GM18909 (cell line): ENCODE measurements at regions not wholly inside any gene's neighbourhood (a gene's known extent, or its start where the extent isn't known, plus 50 kb on each side); places are given as distances from the start of the nearest gene placed in this dataset.

Source experiments
- ATAC-seq: cut with Tn5 transposase; IDR thresholded peaks from one replicate; pipeline ENCODE4 v1.9.1; 2021; ENCODE audit warnings: mild to moderate bottlenecking; ENCODE audit not compliant: unreplicated experiment, poor library complexity

DNA sequence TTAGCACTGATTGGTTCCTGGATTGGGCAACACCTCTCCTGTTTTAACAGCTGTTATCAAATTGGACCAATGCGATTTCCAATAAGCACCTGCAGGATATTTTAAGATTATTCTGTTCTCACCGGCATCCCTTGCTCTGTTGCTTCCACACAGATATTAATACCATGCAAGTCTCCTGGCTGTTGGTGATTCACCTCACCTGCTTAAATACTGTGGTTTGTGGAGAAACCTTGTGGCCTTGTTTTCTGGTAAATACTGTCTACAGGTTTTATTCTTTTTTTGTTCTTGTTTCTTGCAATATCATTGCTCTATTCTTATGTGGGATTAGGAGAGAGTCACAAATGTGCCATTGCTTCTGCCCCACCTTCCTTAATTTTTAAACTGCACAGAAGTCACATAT, 448.1 kb upstream of the NXPH2 start:
- no peak for ATAC-seq

DNA sequence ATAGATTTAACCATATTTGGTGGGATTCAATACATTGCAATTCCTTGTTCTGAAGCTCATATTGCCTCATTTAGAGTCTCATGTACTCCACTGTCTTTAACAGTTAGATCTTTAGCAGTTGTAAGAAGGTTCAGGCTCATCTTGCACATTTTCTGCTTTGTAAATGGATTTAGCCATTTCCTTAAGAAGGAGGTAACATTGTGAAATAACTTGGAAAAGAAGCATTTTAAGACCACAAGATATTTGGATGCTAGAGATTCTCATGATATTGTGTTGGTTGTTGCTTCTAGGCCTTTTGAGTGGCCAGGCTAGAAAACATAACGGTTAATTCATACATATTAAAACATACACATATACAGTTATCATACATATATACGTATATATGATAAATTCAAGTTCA, 445.8 kb upstream of the NXPH2 start:
- no peak for ATAC-seq

DNA sequence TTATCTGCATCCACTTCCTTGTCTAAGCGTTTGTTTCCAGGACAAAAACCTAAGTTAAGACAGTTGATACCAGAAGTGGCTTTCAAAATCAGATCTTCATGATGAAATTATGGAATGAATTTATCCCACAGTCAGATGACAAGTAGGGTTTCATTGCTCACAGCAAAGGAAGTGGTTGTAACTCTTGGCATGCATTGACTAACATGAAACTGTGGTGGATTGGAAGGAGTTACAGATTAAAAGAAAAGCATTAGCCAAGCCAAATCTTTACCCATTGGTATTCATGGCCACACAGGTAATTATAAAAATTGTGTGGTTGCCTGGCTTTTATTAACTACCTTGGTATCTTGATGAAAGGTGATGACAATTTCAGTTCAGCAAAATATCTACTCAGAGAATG, 438.0 kb upstream of the NXPH2 start:
- no peak for ATAC-seq

DNA sequence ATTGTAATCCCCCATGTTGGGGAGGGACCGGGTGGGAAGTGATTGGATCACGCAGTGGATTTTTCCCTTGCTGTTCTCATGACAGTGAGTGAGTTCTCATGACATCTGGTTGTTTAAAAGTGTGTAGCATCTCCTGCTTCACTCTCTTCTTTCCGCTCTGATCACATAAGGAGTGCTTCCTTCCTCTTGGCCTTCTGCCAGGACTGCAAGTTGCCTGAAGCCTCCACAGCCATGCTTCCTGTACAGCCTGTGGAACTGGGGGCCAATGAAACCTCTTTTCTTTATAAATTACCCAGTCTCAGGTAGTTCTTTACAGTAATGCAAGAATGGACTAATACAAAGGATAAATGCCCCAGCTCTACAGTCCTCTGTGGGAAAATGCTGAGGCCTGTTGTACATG, 437.5 kb upstream of the NXPH2 start:
- ATAC-seq, result no peak

DNA sequence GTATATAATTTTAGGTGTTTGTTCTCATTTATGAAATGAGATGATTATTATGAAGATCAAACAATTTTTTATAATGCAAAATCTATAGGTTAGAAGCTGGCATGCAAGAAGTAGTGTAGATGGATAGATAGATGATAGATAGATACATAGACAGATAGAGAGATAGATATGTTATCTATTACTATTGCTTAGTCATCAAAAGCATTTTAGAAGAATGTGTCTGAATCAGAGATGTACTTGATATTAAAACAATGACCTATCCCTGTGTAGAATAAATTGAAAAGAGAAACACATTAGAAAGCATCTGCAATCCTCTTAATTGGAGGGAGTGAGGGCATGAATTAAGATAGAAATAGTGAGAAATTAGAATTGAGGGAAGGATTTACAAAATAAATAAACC, 436.2 kb upstream of the NXPH2 start:
- ATAC-seq, result no peak

DNA sequence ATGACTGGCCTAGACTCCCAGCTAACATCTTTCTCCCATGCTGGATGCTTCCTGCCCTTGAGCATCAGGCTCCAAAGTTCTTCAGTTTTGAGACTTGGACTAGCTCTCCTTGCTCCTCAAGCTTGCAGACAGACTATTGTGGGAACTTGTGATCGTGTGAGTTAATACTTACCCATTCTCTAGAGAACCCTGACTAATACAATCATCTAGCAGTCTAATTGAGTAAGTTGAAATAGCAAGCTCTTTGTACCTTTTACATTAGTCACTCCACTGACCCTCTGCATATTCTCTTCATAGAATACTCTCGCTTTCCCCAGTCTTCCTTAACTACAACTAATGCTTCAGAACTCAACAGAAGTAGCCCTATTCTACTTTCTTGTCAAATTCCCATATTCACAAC, 434.6 kb upstream of the NXPH2 start:
- no peak for ATAC-seq

DNA sequence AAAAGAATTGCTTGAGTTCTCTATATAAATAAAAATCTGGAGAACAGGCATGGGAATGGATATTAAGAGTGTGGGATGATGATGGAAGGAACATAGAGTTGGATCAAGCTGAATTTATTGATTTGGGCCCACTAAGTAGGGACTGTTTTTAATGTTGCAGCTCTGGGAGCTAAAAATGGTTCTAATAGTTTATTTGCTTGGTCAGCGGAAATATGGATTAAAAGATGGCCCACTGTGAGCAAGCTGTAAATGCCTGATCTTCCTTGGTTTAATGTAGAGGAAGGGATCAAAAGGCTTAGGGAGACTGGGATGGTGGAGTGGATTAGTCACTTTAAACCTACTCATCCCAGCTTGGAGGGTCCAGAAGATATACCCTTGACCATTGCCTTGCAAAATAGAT, 429.4 kb upstream of the NXPH2 start:
- ATAC-seq, result no peak

DNA sequence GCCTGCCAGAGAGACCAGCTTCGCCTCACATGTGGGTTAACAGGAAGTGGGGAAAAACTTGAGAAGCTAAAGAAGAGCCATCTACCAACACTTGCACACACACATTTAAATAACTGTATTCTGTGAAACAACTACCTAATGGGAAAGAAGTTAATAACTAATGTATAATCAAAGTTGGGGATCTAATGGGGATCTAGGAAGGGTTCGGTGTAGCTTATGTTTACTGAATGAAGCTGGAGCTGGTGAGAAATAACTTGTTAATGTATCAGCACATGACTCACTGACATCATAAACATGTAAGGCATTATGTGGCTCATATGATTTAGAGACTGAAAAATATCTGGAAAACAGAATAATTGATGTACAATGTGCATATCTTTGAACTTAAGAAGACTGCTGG, 421.3 kb upstream of the NXPH2 start:
- ATAC-seq, result no peak

DNA sequence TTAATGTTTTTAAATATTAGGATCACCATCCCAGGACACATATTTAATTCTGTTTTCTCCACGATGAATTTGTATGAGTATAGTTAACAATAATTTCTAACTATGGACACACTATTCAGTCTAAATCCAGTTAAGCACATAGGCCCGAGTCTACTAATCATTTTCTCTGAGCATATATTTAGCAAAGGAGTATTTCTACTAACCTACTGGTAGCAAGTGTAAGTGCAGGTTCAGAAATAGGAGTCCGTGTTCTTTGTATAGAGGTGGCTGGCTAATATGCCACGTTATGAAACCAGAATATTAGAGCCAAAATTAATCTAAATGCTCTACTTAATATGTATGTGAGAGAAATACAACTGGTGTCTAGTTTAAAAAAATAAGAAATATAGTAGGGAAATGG, 416.6 kb upstream of the NXPH2 start:
- no peak for ATAC-seq

DNA sequence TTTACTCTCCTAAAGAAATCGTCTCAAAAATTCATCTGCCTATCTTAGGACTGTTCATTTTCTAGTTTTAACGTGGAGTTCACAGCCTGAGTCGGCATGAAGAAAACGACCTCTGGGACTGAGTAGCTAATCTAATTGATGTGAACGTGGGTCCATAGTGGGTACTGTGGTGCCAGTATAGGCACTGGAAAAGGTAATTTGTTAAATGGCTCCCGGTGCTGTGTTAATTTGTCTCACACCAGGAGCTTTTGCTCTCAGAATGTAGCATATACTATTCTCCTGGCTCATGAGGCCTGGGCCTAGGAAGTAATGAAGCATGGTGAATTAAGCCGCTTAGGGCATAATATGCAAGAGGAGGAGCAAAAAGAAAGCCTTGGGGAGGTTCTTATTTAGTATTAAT, 414.4 kb upstream of the NXPH2 start:
- no peak for ATAC-seq

DNA sequence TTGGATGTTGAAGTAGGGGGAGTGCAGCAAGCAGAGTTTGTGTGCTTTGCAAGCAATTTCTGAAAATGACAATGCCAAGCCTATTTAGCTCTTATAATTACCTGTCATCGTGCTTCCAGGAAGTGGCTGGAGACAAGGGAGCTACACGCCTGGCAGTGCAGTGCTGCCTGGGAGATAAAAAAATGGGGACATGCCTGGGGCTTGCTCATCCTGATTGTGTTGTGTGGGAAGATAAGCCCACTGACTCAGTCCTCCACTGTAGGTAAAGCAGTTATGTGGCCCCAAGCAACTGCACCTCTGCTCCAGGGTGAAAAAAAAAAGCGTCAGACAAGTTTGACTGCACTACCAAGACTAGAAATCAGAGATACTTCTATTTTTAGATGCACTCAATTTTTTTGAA, 396.9 kb upstream of the NXPH2 start:
- ATAC-seq, result no peak

DNA sequence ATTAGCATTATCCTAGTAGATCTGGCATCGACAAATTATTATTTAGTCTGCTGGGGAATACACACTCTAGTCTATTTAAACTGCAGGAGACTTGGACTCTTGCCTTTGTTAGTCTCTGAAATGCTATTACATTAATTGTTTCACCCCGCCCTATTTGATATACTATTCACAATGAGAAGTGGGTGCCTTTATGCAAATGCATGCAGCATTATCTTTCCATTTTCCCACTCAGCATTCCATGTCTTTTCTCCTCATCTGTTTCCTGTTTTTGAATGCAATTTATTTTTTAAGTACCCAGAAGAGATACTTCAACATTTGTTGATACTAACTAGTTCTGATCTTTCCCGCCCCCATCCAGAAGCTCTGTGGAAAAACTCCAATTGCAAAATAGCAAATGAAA, 395.3 kb upstream of the NXPH2 start:
- no peak for ATAC-seq

DNA sequence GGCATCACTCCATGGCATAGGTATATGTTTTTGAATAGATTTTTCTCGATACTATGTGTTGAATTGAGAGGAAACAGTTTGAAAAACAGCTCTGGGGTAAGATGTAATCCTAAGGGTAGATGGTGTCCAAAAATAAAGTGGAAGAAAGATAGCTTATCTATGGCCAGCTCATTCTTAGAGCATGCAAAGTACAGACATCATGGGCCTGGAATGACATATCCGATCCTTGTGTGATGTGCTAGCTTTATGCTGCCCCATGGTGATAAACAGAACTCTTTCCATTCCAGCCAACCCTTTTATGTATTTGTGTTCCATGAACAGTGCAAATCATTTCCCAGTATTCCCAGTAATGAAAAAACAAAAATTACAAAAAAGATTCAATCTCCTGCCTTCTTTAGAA, 390.2 kb upstream of the NXPH2 start:
- ATAC-seq, result no peak

DNA sequence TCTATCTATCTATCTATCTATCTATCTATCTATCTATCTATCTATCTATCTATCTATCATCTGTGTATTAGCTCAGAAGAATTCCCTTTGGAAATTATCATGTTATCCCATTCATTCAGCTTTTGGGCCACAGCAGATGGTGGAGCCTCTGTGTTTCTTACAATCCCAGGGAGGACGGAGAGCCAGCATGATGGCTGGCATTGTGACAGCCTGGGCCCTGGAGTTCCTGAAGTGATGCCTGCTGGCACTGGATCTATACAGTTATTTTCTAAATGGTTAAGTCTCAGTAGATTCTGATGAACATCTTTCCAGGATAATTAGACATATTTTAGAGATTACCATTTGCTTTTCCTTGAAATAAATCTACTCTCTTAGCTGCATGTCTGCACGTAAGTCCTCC, 385.4 kb upstream of the NXPH2 start:
- ATAC-seq, result no peak

DNA sequence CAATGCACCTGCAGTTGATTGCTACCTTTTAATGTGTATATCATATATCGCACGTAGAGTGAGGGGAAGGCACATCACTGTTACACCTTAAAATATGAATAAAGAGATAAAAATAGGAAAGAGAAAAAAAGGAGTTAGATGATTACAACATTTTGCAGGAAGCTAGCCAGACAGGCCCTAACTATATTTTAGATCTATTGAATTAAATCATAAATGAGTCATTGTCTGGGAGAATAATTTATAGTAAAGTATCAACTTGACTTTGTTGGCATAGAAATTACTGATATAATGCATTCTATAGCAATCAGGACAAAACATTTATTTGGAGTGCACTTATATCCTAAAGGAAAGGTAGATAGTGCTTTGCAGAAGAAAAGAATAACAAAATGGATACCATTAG, 384.9 kb upstream of the NXPH2 start:
- no peak for ATAC-seq

DNA sequence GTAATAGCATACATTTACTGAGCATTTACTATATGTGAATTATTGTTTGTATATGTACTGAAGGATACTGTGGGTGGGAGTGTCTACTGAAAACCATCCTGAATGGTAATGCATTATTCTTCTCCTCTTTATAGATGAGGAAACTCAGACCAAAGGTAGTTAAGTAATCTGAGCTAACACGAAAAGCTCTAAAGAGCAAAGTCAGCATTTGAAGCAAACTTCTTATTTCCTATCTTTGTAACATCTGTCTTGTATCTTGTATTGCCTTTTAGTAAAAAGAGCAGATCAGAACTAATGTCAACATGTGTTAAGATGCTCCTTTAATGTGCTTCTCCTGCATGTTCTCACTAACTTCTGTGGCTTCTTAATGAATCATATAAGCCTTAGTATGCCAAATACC, 382.8 kb upstream of the NXPH2 start:
- ATAC-seq, result no peak

DNA sequence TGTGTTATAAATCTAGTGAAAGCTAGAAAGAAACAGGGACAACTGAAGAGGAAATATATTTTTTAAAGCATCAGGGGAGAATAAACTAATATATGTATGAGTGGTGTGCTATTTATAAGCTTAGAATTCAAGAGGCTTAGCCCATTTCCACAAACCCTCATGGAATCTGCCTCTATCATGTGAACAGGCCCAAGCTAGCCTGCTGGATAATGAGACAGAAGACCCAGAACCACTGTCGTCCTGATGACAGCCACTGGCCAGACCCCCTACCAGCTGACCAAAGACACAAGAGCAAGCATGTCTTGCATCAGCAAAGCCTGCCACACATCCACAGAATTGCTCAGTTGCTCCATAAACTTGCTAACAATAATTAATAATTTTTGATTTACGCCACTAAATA, 382.3 kb upstream of the NXPH2 start:
- ATAC-seq, result no peak

DNA sequence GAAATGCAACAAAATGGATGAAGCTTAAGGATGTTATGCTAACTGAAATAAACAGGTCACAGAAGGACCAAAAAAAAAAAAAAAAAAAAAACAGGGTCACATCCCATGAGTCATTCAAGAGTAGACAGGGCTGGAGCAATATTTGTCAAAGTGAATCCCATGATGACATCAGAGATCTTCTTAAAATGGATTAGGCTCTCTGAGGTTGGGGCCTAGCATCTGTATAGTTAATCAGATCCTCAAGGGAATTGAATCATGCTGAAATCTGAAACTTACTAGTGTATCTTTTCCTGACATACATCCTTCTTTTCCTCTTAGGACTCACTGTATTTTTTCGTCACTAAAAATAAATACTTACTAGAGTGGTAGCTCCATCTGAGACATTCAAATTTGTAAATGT, 380.6 kb upstream of the NXPH2 start:
- no peak for ATAC-seq

DNA sequence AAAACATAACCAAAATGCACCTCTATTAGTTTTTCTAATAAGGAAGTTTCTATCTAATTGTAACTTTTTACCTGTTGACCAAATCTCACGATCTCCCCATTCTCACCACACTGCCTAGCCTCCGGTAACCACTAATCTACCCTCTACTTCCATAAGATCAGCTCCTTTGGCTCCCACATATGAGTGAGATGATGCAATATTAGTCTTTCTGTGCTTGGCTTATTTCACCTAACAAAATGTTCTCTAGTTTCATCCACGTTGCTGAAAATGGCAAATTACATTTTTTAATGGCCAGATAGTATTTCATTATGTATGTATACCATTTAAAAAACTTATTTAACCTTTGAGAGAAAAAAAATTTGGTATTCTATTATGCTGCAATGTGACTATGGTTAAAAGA, 379.0 kb upstream of the NXPH2 start:
- ATAC-seq, result no peak

DNA sequence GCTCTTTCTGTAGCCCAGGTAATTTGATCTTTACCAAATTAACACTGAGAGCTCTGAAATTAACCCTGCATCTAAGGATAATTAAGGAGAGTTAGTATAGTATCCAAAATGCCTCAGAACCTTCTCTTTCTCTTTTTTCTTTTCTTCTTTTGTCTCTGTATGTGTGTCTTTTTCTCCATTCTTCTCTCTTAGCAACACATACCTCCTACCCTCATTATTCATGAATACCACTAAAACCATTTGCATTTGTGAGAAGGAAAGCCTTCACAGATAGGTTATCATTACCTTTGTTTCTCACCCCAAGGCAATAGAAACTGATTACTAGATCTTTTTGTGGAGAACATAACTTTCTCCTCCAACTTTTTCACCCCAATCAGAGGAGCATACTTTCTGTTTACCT, 376.5 kb upstream of the NXPH2 start:
- no peak for ATAC-seq

DNA sequence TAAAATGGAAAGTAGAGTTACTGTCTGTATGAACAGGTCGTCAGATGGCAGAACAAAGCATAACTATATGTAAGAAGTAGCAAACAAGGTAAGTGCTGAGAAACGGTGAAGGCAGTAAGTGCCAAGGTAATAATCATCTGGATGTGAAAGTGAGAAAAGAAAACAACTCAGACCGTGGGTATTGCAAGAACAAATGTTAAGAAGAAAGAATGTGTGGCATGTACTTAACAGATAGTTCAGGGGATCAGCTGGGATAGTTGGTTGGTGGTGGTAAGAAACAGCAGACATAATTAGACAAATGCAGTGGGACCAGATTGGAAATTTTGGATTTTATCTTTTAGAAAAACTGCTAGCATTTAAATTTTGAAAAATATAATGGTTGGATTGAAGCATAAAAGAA, 375.8 kb upstream of the NXPH2 start:
- no peak for ATAC-seq

DNA sequence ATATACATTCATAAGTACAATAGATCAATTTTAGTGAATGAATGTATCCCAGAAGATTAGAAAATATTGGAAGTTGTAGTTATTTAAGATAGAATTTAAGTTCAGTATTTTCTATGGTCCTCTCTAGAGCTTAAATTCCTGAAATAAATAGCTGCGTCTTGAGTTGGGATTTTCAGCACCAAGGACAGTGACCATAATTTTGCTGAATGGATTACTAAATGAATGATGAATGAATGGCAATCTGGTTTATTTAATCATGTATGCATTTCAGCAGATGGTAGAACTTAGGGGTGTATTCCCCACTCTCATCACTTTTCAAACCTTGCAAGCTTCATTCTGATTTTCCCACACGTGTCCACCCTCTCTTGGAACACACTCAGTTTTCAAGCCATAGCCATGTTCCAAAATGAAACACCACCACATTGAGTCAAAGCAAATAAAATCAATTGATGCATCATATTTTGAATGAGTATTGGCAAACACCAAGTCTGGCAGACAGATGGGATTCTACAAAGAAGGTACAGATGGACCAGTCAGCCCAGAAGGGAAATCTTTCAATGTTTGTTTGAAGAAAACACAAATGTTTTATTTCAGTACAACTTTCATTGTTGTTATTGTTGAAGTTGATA, 362.2 kb upstream of the NXPH2 start:
- no peak for ATAC-seq

DNA sequence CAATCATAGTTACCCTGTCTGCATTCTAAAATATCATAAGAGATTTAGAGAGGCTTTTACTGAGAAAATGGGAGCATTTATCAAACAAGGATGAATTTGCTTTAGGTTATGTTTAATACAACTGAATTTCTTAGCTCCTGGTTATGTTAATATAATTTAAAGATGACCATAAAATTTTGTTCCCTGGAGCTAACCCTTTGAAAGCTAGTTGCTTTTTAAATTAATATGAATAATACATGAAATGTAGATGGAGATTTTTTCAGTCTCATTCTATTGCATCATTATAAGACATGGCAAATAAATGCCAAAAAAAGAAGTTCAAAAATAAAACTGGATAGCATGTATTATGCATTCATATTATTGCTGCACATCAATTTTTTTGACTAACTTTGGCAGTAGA, 344.1 kb upstream of the NXPH2 start:
- no peak for ATAC-seq
